GM12864 (cell line): ENCODE measurements at regions not wholly inside any gene's neighbourhood (a gene's known extent, or its start where the extent isn't known, plus 50 kb on each side); places are given as distances from the start of the nearest gene placed in this dataset.

Experiments
- DNase-seq: peaks from one replicate; pipeline ENCODE4 v3.0.0-alpha.2; 2011; ENCODE audit warnings: low read depth
- H3K4me3 ChIP-seq: 2 replicates; pipeline ENCODE4 v1.5.1; 2011; ENCODE audit warnings: mild to moderate bottlenecking, low read depth, low read length, control low read depth
- CTCF ChIP-seq: IDR thresholded peaks from 2 replicates; pipeline ENCODE4 v1.5.1; 2011; ENCODE audit warnings: low read depth, mild to moderate bottlenecking, moderate library complexity, low read length, control low read depth, inconsistent platforms; ENCODE audit errors: missing control alignments

GRCh38 chr3:152737021-152737908, 97.7 kb upstream of the P2RY1 start:
- no peak overlapping the region for H3K4me3 ChIP-seq
- no peak for TF ChIP-seq CTCF
- DNase-seq = peak; percentile 93

- peak; percentile 44 for DNase-seq
- H3K4me3 ChIP-seq = no peak overlapping the region
- no peak for TF ChIP-seq CTCF
These were observed 96.3 kb upstream of the P2RY1 start for GRCh38 chr3:152738656-152739055.

- H3K4me3 ChIP-seq = no peak overlapping the region
- DNase-seq = peak; percentile 18
- TF ChIP-seq CTCF = no peak
These were observed 92.3 kb upstream of the P2RY1 start for GRCh38 chr3:152742368-152743347.

GRCh38 chr3:152745646-152746045, 89.3 kb upstream of the P2RY1 start:
- DNase-seq = no peak
- TF ChIP-seq CTCF = no peak
- H3K4me3 ChIP-seq = no peak overlapping the region

GRCh38 chr3:152754303-152754702, 80.6 kb upstream of the P2RY1 start:
- DNase-seq = no peak
- no peak for TF ChIP-seq CTCF
- no peak overlapping the region for H3K4me3 ChIP-seq

GRCh38 chr3:152756807-152757206, 78.1 kb upstream of the P2RY1 start:
- no peak for TF ChIP-seq CTCF
- DNase-seq = no peak
- no peak overlapping the region for H3K4me3 ChIP-seq
